ENCODE measurements at regions not wholly inside any gene's neighbourhood (a gene's known extent, or its start where the extent isn't known, plus 50 kb on each side); places are given as distances from the start of the nearest gene placed in this dataset.

DNA sequence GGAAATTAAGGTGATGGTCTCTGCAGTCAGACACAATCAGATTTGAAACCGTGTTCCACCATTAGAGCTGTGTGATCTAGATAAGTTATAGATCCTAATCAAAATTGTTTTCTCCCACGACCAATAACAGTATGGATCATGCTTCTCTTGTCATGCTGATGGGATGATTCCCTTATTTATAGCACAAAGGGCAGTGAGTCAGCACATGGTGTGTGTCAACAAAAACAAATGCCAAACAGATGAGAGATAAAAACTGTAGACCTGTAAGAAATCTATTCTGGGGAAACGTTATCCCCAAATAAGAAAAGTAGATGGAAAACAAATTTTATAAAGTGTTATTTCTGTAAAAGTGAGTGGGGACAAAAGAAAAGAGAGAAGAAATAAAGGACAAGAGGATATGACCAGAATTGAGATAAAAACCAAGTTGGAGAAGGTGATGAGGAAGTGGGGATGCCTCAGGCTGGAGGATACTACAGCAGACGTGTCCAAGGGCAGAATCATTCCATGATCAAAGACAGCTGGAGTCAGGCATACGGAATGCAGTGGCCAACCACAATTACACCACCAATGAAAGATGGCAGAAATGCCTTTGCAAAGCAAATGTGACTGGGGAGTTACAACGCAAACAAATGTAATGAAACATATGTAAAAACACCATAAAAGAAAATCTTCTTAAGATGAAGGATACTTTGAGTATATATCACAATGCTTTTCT is 377.8 kb upstream of the PRKX start:
- TF ChIP-seq POLR2A (IDR thresholded peaks at IDR 0.05; ENCODE audit: low read length) (no peak), GATA1 (IDR thresholded peaks at IDR 0.05; ENCODE audit: low read depth, low read length) (no peak)

All from erythroblast (primary cell).